A673 (cell line): ENCODE measurements at regions not wholly inside any gene's neighbourhood (a gene's known extent, or its start where the extent isn't known, plus 50 kb on each side); places are given as distances from the start of the nearest gene placed in this dataset.

Source experiments
- BruUV-seq: library from RNA; stranded (reverse); fragments of 400-500 nt; replicated peaks from 2 replicates; lab custom pipeline; 2021; lab: Mats Ljungman, UMichigan
- CTCF ChIA-PET: fragments of 300-600 bp; sonication (Branson Sonifier 250); formaldehyde crosslinking; loops from one replicate; lab custom pipeline; 2022; ENCODE audit warnings: antibody characterized with exemption; lab: Charles Lee
- POLR2A ChIA-PET: fragments of 300-600 bp; sonication (Branson Sonifier 250); formaldehyde crosslinking; loops from one replicate; lab custom pipeline; 2022; ENCODE audit warnings: antibody characterized with exemption; ENCODE audit not compliant: low non-redundant PET; lab: Charles Lee
- DNase-seq: peaks from one replicate; pipeline ENCODE4 v3.0.0-alpha.2; 2015; ENCODE audit warnings: low spot score
- H3K27ac ChIP-seq: fragments of 200-600 bp; sonication (generic); 2 replicates; pipeline ENCODE4 v1.5.1; 2016; ENCODE audit warnings: mixed run types, low read depth, mild to moderate bottlenecking, mixed read lengths, antibody characterized with exemption, low read length; ENCODE audit not compliant: poor library complexity, severe bottlenecking
- H3K27me3 ChIP-seq: fragments of 200-600 bp; sonication (generic); replicated peaks from 2 replicates; pipeline ENCODE4 v1.6.1; 2017; ENCODE audit warnings: mixed run types, low read depth, mild to moderate bottlenecking, mixed read lengths, antibody characterized with exemption, low read length; ENCODE audit not compliant: insufficient read depth, poor library complexity
- H3K36me3 ChIP-seq: fragments of 200-600 bp; sonication (generic); 2 replicates; pipeline ENCODE4 v1.6.1; 2016; ENCODE audit warnings: mixed run types, mild to moderate bottlenecking, mixed read lengths, antibody characterized with exemption, low read length; ENCODE audit not compliant: insufficient read depth, poor library complexity, severe bottlenecking
- H3K4me1 ChIP-seq: fragments of 200-600 bp; sonication (generic); 2 replicates; pipeline ENCODE4 v1.6.1; 2017; ENCODE audit warnings: mixed run types, mild to moderate bottlenecking, mixed read lengths, antibody characterized with exemption, low read length; ENCODE audit not compliant: insufficient read depth, poor library complexity, severe bottlenecking
- H3K4me3 ChIP-seq: fragments of 200-600 bp; sonication (generic); 2 replicates; pipeline ENCODE4 v1.5.1; 2016; ENCODE audit warnings: low read depth, mixed run types, mild to moderate bottlenecking, mixed read lengths, low read length; ENCODE audit not compliant: poor library complexity, severe bottlenecking
- H3K9me3 ChIP-seq: fragments of 200-600 bp; sonication (generic); 2 replicates; pipeline ENCODE4 v1.6.1; 2016; ENCODE audit warnings: mixed run types, low read depth, mild to moderate bottlenecking, mixed read lengths, antibody characterized with exemption, low read length; ENCODE audit not compliant: poor library complexity, severe bottlenecking
- EZH2 ChIP-seq: fragments of 200-600 bp; sonication (generic); IDR thresholded peaks from 2 replicates; pipeline ENCODE4 v1.6.1; 2017; ENCODE audit warnings: borderline replicate concordance, low read depth, mild to moderate bottlenecking, mixed read lengths, antibody characterized with exemption, low read length; ENCODE audit not compliant: poor library complexity, severe bottlenecking
- intact Hi-C: fragments of 100-400 bp; cut with micrococcal nuclease; formaldehyde crosslinking; loops from one replicate; pipeline ENCODE4 v1.10.0; 2022; ENCODE audit not compliant: unreplicated experiment
- TF ChIP-seq, protein P1 (sequence below): fragments of 300-800, 200-600 bp; sonication (generic); conservative IDR thresholded peaks from 2 replicates; pipeline ENCODE4 v1.5.1; 2017; ENCODE audit warnings: low read depth, mild to moderate bottlenecking, antibody characterized with exemption, low read length, moderate library complexity, mixed read lengths

DNA sequence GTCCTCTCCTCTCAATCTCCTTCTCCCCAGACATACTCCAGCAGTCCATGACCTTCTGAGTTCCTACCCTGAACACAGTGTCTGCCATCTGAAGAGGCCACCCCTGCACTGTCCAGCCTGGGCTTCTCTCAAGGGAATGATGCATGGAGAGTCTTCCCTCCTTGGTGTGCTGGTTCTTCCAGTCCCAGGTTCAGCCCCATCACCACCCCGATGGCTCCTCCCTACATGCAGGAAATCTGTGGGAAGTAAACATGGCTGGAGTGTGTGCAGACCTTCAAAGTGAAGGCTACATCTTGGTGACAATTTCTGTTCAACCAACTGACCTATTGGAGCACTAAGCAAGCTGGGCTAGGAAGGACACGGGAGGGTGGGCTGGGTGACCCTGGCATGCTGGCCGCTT is 121.0 kb upstream of the JAG1 start:
- H3K27ac ChIP-seq, result no peak overlapping the region
- no peaks in the 10 kb centered on the region for H3K4me1 ChIP-seq
- intact Hi-C loops, result no loop called here
- no peaks in the 10 kb centered on the region for H3K27me3 ChIP-seq
- H3K9me3 ChIP-seq, result no peaks in the 10 kb centered on the region
- H3K36me3 ChIP-seq, result no peaks in the 10 kb centered on the region
- H3K4me3 ChIP-seq, result no peak overlapping the region
- no peak for DNase-seq
- ChIA-PET POLR2A (no interaction called here), CTCF (interaction anchor here (0.7 kb wide), 1 partner anchor 260 kb away, joined by 5 read pairs; no protein-coding TSS in a partner anchor)
- no TSS peak for BruUV-seq
- TF ChIP-seq EZH2, result no peak
- TF ChIP-seq, protein P1, sequence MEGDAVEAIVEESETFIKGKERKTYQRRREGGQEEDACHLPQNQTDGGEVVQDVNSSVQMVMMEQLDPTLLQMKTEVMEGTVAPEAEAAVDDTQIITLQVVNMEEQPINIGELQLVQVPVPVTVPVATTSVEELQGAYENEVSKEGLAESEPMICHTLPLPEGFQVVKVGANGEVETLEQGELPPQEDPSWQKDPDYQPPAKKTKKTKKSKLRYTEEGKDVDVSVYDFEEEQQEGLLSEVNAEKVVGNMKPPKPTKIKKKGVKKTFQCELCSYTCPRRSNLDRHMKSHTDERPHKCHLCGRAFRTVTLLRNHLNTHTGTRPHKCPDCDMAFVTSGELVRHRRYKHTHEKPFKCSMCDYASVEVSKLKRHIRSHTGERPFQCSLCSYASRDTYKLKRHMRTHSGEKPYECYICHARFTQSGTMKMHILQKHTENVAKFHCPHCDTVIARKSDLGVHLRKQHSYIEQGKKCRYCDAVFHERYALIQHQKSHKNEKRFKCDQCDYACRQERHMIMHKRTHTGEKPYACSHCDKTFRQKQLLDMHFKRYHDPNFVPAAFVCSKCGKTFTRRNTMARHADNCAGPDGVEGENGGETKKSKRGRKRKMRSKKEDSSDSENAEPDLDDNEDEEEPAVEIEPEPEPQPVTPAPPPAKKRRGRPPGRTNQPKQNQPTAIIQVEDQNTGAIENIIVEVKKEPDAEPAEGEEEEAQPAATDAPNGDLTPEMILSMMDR, result no peak

DNA sequence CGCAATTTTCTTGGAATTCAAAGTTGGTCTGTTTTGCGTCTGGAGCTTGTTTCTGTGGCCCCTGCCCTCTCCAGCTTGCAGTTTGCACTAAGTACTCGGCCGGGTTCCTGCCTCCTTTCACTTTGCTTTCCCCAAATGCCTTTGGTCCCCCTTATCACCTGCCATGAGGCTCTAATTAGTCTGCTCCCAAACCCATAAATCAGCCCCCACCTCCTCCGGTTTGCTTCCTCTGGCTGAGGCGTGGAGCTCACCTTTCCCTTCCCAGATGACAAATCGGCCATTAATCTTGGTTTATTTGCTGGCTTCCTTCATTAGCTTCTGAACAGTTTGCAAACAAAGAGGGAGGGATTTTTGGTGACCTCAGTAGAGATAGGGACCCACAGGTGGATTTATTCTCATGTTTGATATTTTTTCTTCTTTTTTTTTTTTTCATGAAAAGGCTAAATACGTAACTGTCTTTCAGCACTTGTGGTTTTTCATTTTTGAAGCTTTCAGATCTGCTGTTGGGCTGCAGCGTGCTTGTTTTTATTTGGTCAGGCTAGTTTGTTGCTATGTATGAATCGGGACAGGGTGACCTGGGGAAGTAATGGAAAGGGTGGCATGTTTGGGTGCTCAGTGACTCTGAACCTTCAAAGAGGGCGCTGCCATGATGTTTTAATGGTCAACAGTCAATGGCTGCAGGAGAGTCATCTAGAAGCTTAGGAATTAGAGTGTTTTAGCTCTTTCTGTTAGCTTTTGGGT is 121.7 kb upstream of the JAG1 start:
- POLR2A ChIA-PET, result no interaction called here
- no peak overlapping the region for H3K4me3 ChIP-seq
- intact Hi-C loops, result no loop called here
- TF ChIP-seq EZH2, result no peak
- TF ChIP-seq, protein P1, result no peak
- H3K27me3 ChIP-seq, result no peaks in the 10 kb centered on the region
- no peak for DNase-seq
- no peaks in the 10 kb centered on the region for H3K36me3 ChIP-seq
- BruUV-seq, result no TSS peak
- H3K27ac ChIP-seq, result no peak overlapping the region
- CTCF ChIA-PET, result interaction anchor here (0.7 kb wide), 1 partner anchor 259 kb away, joined by 5 read pairs; no protein-coding TSS in a partner anchor
- no peaks in the 10 kb centered on the region for H3K4me1 ChIP-seq
- no peaks in the 10 kb centered on the region for H3K9me3 ChIP-seq

DNA sequence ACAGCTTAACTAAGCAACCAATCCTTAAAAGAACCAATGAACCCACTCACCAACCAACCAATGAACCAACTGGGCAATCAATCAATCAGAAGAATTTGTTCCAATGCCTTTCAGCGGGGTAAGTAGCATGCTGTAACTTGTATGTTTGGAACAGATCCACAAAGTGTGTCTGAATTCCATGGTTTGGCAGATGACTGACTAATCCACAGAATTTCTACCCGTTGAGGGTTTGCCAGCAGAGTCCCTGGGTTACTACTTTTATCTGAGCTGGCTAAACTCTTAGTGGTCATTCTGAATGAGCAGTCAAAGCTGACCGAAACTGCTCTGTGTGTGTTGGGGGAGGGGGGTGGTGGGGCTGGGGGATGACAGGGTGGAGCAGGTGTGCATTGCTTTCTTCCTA is 125.0 kb upstream of the JAG1 start:
- TF ChIP-seq, protein P1, result no peak
- TF ChIP-seq EZH2, result no peak
- no peaks in the 10 kb centered on the region for H3K9me3 ChIP-seq
- ChIA-PET POLR2A (no interaction called here), CTCF (no interaction called here)
- no peak overlapping the region for H3K4me3 ChIP-seq
- H3K27me3 ChIP-seq, result no peaks in the 10 kb centered on the region
- H3K36me3 ChIP-seq, result no peaks in the 10 kb centered on the region
- H3K27ac ChIP-seq, result no peak overlapping the region
- BruUV-seq, result no TSS peak
- DNase-seq, result no peak
- intact Hi-C loops, result no loop called here
- H3K4me1 ChIP-seq, result no peaks in the 10 kb centered on the region
